PC-9 (cell line): ENCODE measurements at regions not wholly inside any gene's neighbourhood (a gene's known extent, or its start where the extent isn't known, plus 50 kb on each side); places are given as distances from the start of the nearest gene placed in this dataset.
A peak's percentile ranks its signal among the peaks of the same experiment; 100 is the strongest.

Experiments used
- BruUV-seq: library from RNA; stranded (reverse); fragments of 400-500 nt; replicated peaks from 2 replicates; lab custom pipeline; 2021; lab: Mats Ljungman, UMichigan
- CTCF ChIA-PET: fragments of 300-600 bp; sonication (Branson Sonifier 250); formaldehyde crosslinking; loops from one replicate; lab custom pipeline; 2022; ENCODE audit warnings: antibody characterized with exemption; lab: Charles Lee
- POLR2A ChIA-PET: fragments of 300-600 bp; sonication (Branson Sonifier 250); formaldehyde crosslinking; loops from one replicate; lab custom pipeline; 2022; ENCODE audit warnings: antibody characterized with exemption; ENCODE audit not compliant: unreplicated experiment; lab: Charles Lee
- DNase-seq, 2 experiments: peaks; one replicate each; pipeline versions ENCODE4 v3.0.0 to v3.0.0-alpha.2; 2015 to 2022; ENCODE audit warnings: mixed read lengths in 1 of 2
- H2AFZ ChIP-seq: fragments of 200-600 bp; sonication (generic); 2 replicates; pipeline ENCODE4 v1.8.1; 2017; ENCODE audit warnings: antibody characterized with exemption
- H3F3A ChIP-seq: fragments of 200-600 bp; sonication (generic); 2 replicates; pipeline ENCODE4 v1.8.1; 2017; ENCODE audit warnings: antibody characterized with exemption, mild to moderate bottlenecking, low read depth; ENCODE audit not compliant: insufficient read depth
- H3K27ac ChIP-seq: fragments of 200-600 bp; sonication (generic); 2 replicates; pipeline ENCODE4 v1.6.1; 2016; ENCODE audit warnings: mixed run types
- H3K27me3 ChIP-seq: fragments of 200-600 bp; sonication (generic); 2 replicates; pipeline ENCODE4 v1.6.1; 2016; ENCODE audit warnings: low read depth, mixed run types; ENCODE audit not compliant: insufficient read depth
- H3K36me3 ChIP-seq: fragments of 200-600 bp; sonication (generic); 2 replicates; pipeline ENCODE4 v1.6.1; 2016; ENCODE audit warnings: low read depth, mixed run types
- H3K4me1 ChIP-seq: fragments of 200-600 bp; sonication (generic); replicated peaks from 2 replicates; pipeline ENCODE4 v1.6.1; 2016; ENCODE audit warnings: mixed run types; ENCODE audit not compliant: insufficient read depth
- H3K4me2 ChIP-seq: fragments of 200-600 bp; sonication (generic); 2 replicates; pipeline ENCODE4 v1.6.1; 2017; ENCODE audit warnings: mixed run types
- H3K4me3 ChIP-seq: fragments of 200-600 bp; sonication (generic); 2 replicates; pipeline ENCODE4 v1.6.1; 2016; ENCODE audit warnings: mixed run types
- H3K79me2 ChIP-seq: fragments of 200-600 bp; sonication (generic); 2 replicates; pipeline ENCODE4 v1.6.1; 2017; ENCODE audit warnings: low read depth, mixed run types
- H3K9me2 ChIP-seq: fragments of 200-600 bp; sonication (generic); 2 replicates; pipeline ENCODE4 v1.8.1; 2017; ENCODE audit warnings: mild to moderate bottlenecking; ENCODE audit not compliant: insufficient read depth
- H3K9me3 ChIP-seq: fragments of 200-600 bp; sonication (generic); 2 replicates; pipeline ENCODE4 v1.8.1; 2016; ENCODE audit warnings: low read depth; ENCODE audit not compliant: insufficient read depth
- H4K20me1 ChIP-seq: fragments of 200-600 bp; sonication (generic); 2 replicates; pipeline ENCODE4 v1.8.1; 2017; ENCODE audit not compliant: insufficient read depth
- EZH2 ChIP-seq: fragments of 200-600 bp; sonication (generic); IDR thresholded peaks from 2 replicates; pipeline ENCODE4 v1.8.0; 2017; ENCODE audit warnings: antibody characterized with exemption, low read depth
- intact Hi-C: fragments of 100-400 bp; cut with micrococcal nuclease; formaldehyde crosslinking; loops from one replicate; pipeline ENCODE4 v1.10.0; 2022; ENCODE audit not compliant: unreplicated experiment
- TF ChIP-seq, protein P1 (sequence below): fragments of 200-600 bp; sonication (generic); conservative IDR thresholded peaks from 2 replicates; pipeline ENCODE4 v1.6.1; 2017; ENCODE audit warnings: mixed run types, antibody characterized with exemption, mild to moderate bottlenecking, moderate library complexity

DNA sequence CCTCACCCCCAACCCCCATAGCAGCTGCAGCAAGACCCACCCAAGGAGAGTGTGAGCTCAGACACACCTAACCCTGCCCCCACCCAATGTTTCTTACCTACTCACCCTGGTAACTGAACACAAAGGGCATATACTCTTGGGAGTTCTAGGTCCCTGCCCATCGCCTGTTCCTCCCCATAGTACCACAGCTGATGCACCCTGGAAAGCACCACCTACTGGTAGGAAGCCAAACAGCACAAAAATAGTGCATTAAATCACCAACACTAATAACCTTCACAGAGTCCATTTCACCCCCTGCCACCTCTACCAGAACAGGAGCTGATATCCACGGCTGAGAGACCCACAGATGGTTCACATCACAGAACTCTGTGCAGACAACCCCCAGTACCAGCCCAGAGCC lies 245.2 kb downstream of the EFHB start:
- Histone ChIP-seq H3K4me1 (no peaks in the 10 kb centered on the region), H3K4me3 (no peak overlapping the region), H3K4me2 (no peak overlapping the region), H3K27me3 (no peaks in the 10 kb centered on the region), H3K27ac (no peak overlapping the region), H3K36me3 (no peaks in the 10 kb centered on the region), H3K9me3 (no peaks in the 10 kb centered on the region), H4K20me1 (no peaks in the 10 kb centered on the region), H3K79me2 (no peaks in the 10 kb centered on the region), H3K9me2 (no peaks in the 10 kb centered on the region), H2AFZ (no peak overlapping the region), H3F3A (no peaks in the 10 kb centered on the region)
- CTCF ChIA-PET: no interaction called here
- TF ChIP-seq EZH2: no peak
- TF ChIP-seq, protein P1, sequence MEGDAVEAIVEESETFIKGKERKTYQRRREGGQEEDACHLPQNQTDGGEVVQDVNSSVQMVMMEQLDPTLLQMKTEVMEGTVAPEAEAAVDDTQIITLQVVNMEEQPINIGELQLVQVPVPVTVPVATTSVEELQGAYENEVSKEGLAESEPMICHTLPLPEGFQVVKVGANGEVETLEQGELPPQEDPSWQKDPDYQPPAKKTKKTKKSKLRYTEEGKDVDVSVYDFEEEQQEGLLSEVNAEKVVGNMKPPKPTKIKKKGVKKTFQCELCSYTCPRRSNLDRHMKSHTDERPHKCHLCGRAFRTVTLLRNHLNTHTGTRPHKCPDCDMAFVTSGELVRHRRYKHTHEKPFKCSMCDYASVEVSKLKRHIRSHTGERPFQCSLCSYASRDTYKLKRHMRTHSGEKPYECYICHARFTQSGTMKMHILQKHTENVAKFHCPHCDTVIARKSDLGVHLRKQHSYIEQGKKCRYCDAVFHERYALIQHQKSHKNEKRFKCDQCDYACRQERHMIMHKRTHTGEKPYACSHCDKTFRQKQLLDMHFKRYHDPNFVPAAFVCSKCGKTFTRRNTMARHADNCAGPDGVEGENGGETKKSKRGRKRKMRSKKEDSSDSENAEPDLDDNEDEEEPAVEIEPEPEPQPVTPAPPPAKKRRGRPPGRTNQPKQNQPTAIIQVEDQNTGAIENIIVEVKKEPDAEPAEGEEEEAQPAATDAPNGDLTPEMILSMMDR: peak; percentile 51; the same call in 1 of the 2 replicates
- POLR2A ChIA-PET: no interaction called here
- peak in 1 of 2 experiments; percentile 35 for DNase-seq
- no TSS peak for BruUV-seq
- intact Hi-C loops: no loop called here

DNA sequence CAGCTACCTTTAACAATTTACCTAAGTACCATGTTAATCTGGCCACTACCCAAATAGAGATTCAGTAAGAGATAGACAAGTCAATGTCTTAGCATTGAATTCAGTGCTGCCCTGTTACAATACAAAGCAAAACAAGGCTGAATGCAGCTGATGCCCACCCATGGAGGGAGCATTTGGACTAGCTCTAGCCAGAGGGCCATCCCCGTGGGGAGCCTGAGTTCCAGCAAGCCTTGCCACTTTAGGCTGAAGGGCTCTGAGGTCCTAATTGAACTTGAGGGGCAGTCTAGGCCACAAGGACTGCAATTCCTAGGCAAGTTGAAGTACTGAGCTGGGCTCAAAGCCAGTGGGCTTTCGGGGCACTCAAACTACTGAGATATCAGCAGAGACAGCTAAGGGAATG lies 265.9 kb downstream of the EFHB start:
- Histone ChIP-seq H3K36me3 (no peaks in the 10 kb centered on the region), H4K20me1 (no peaks in the 10 kb centered on the region), H3K79me2 (no peaks in the 10 kb centered on the region), H3K27me3 (no peaks in the 10 kb centered on the region), H2AFZ (no peak overlapping the region), H3K9me2 (no peaks in the 10 kb centered on the region), H3F3A (no peaks in the 10 kb centered on the region), H3K4me2 (no peak overlapping the region), H3K4me3 (no peak overlapping the region), H3K9me3 (no peaks in the 10 kb centered on the region), H3K4me1 (no peaks in the 10 kb centered on the region), H3K27ac (no peak overlapping the region)
- intact Hi-C loops: no loop called here
- POLR2A ChIA-PET: no interaction called here
- no TSS peak for BruUV-seq
- TF ChIP-seq EZH2: no peak
- TF ChIP-seq, protein P1: no peak
- CTCF ChIA-PET: no interaction called here
- DNase-seq: no peak

DNA sequence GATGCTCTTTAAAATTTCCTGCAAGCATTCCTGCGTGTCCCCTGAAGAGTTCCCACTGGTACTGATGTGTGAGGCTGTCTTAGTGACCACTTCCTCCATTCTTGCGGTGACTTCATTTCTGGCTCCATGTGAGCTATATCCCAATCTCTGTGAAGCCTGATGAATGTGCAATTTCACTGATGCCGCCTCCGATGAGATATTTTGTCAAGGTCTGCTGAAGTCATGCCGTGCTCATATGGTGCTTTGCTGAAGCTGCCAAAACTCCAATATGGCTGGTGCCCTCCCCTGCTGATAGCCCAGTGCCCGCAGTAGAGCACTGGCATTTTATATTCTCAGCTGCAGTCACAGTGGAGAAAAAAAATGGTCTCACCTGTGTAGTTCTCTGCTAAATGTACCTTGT lies 271.5 kb downstream of the EFHB start:
- H4K20me1 ChIP-seq: no peaks in the 10 kb centered on the region
- no peaks in the 10 kb centered on the region for H3K9me2 ChIP-seq
- POLR2A ChIA-PET: no interaction called here
- H3K9me3 ChIP-seq: no peaks in the 10 kb centered on the region
- H3K4me2 ChIP-seq: no peak overlapping the region
- CTCF ChIA-PET: no interaction called here
- no peaks in the 10 kb centered on the region for H3K27me3 ChIP-seq
- no peak for DNase-seq
- intact Hi-C loops: no loop called here
- H3K4me1 ChIP-seq: no peaks in the 10 kb centered on the region
- no peaks in the 10 kb centered on the region for H3K36me3 ChIP-seq
- TF ChIP-seq, protein P1: no peak
- TF ChIP-seq EZH2: no peak
- H2AFZ ChIP-seq: no peak overlapping the region
- no TSS peak for BruUV-seq
- no peaks in the 10 kb centered on the region for H3K79me2 ChIP-seq
- no peak overlapping the region for H3K4me3 ChIP-seq
- H3K27ac ChIP-seq: no peak overlapping the region
- H3F3A ChIP-seq: no peaks in the 10 kb centered on the region
